ENCODE measurements at regions not wholly inside any gene's neighbourhood (a gene's known extent, or its start where the extent isn't known, plus 50 kb on each side); places are given as distances from the start of the nearest gene placed in this dataset.

- H3K27me3 ChIP-seq (replicated peaks; ENCODE audit: insufficient read depth, low read length), result no peaks in the 10 kb centered on the region
- no peak for TF ChIP-seq EZH2phosphoT487 (IDR thresholded peaks at IDR 0.05; ENCODE audit: low read length)
- TF ChIP-seq CTCF (IDR thresholded peaks at IDR 0.05; ENCODE audit: low read length), result no peak
- TF ChIP-seq EZH2 (optimal IDR thresholded peaks at IDR 0.05; ENCODE audit: low read depth, low read length), result no peak
Observed at GRCh38 chr2:16738361-16739225, 73.0 kb upstream of the CYRIA start.

DNA sequence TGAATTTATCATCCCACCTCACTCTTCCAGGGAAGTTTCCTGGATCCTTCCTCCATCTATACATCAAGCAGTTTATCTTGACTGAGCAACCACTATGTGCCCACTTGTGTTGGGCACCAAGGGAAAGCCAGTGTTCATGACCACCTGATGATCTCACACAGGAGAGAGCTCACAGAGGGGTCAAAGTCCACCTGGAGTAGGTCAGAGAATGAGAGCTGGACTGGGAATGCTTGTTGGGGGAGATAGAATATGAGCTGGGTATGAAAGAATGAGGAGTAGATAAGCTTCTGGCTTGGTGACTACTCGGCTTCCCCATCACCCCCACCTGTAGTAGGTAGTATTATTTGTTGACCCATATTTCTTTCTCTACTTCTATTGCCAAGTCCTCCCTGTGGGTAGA, 72.2 kb upstream of the CYRIA start:
- H3K79me2 ChIP-seq (ENCODE audit: low read length), result no peaks in the 10 kb centered on the region
- no peaks in the 10 kb centered on the region for H3K36me3 ChIP-seq (replicated peaks; ENCODE audit: insufficient read depth, low read length)
- H3K9me2 ChIP-seq (replicated peaks; ENCODE audit: insufficient read depth, low read length), result no peaks in the 10 kb centered on the region
- no peak overlapping the region for H3K9ac ChIP-seq (ENCODE audit: low read length)
- TF ChIP-seq EZH2phosphoT487 (IDR thresholded peaks at IDR 0.05; ENCODE audit: low read length), result no peak
- TF ChIP-seq CTCF (IDR thresholded peaks at IDR 0.05; ENCODE audit: low read length), result no peak
- TF ChIP-seq EZH2 (optimal IDR thresholded peaks at IDR 0.05; ENCODE audit: low read depth, low read length), result no peak
- no peaks in the 10 kb centered on the region for H3K4me1 ChIP-seq (ENCODE audit: low read length)
- DNase-seq, result no peak
- H3K27me3 ChIP-seq (replicated peaks; ENCODE audit: insufficient read depth, low read length), result no peaks in the 10 kb centered on the region
- no peak overlapping the region for H3K27ac ChIP-seq (ENCODE audit: low read length)
- H3K4me2 ChIP-seq (ENCODE audit: low read depth, low read length), result no peak overlapping the region
- H4K20me1 ChIP-seq (ENCODE audit: insufficient read depth, low read length), result no peaks in the 10 kb centered on the region
- no peak overlapping the region for H3K4me3 ChIP-seq (ENCODE audit: low read length)
- H3F3A ChIP-seq (ENCODE audit: insufficient read depth, low read length), result no peaks in the 10 kb centered on the region
- H3K9me3 ChIP-seq (replicated peaks; ENCODE audit: insufficient read depth, low read length), result no peaks in the 10 kb centered on the region
- H2AFZ ChIP-seq (ENCODE audit: low read length), result no peak overlapping the region

More at GRCh38 chr2:16738361-16739225, 73.0 kb upstream of the CYRIA start:
- Histone ChIP-seq H3K4me2 (ENCODE audit: low read depth, low read length) (no peak overlapping the region), H3K9me3 (replicated peaks; ENCODE audit: insufficient read depth, low read length) (no peaks in the 10 kb centered on the region), H3K27ac (ENCODE audit: low read length) (no peak overlapping the region), H3K79me2 (ENCODE audit: low read length) (no peaks in the 10 kb centered on the region), H3K36me3 (replicated peaks; ENCODE audit: insufficient read depth, low read length) (no peaks in the 10 kb centered on the region), H3K9ac (ENCODE audit: low read length) (no peak overlapping the region), H2AFZ (ENCODE audit: low read length) (no peak overlapping the region), H3K4me3 (ENCODE audit: low read length) (no peak overlapping the region), H4K20me1 (ENCODE audit: insufficient read depth, low read length) (no peaks in the 10 kb centered on the region), H3K9me2 (replicated peaks; ENCODE audit: insufficient read depth, low read length) (no peaks in the 10 kb centered on the region), H3F3A (ENCODE audit: insufficient read depth, low read length) (no peaks in the 10 kb centered on the region), H3K4me1 (ENCODE audit: low read length) (no peaks in the 10 kb centered on the region)
- DNase-seq, result no peak

- Histone ChIP-seq H3K79me2 (ENCODE audit: low read length) (no peaks in the 10 kb centered on the region), H3K4me3 (ENCODE audit: low read length) (no peak overlapping the region), H3K9me3 (replicated peaks; ENCODE audit: insufficient read depth, low read length) (no peaks in the 10 kb centered on the region), H4K20me1 (ENCODE audit: insufficient read depth, low read length) (no peaks in the 10 kb centered on the region), H3K27ac (ENCODE audit: low read length) (no peak overlapping the region), H3K27me3 (replicated peaks; ENCODE audit: insufficient read depth, low read length) (no peaks in the 10 kb centered on the region), H3K4me1 (ENCODE audit: low read length) (no peaks in the 10 kb centered on the region), H3K9ac (ENCODE audit: low read length) (no peak overlapping the region), H3K36me3 (replicated peaks; ENCODE audit: insufficient read depth, low read length) (no peaks in the 10 kb centered on the region), H3K4me2 (ENCODE audit: low read depth, low read length) (no peak overlapping the region), H3F3A (ENCODE audit: insufficient read depth, low read length) (no peaks in the 10 kb centered on the region), H2AFZ (ENCODE audit: low read length) (no peak overlapping the region), H3K9me2 (replicated peaks; ENCODE audit: insufficient read depth, low read length) (no peaks in the 10 kb centered on the region)
- DNase-seq, result no peak
- TF ChIP-seq CTCF (IDR thresholded peaks at IDR 0.05; ENCODE audit: low read length) (no peak), EZH2 (optimal IDR thresholded peaks at IDR 0.05; ENCODE audit: low read depth, low read length) (no peak), EZH2phosphoT487 (IDR thresholded peaks at IDR 0.05; ENCODE audit: low read length) (no peak)
Observed at GRCh38 chr2:16736633-16737032, 71.0 kb upstream of the CYRIA start.
